IPS-18a (cell line): ENCODE measurements at regions not wholly inside any gene's neighbourhood (a gene's known extent, or its start where the extent isn't known, plus 50 kb on each side); places are given as distances from the start of the nearest gene placed in this dataset.

Source experiments
- H3K27ac ChIP-seq: one replicate; pipeline ENCODE4 v1.5.1; 2013; ENCODE audit warnings: low read length
- H3K27me3 ChIP-seq: one replicate; pipeline ENCODE4 v1.6.1; 2013; ENCODE audit warnings: mild to moderate bottlenecking, low read length; ENCODE audit not compliant: control insufficient read depth, insufficient read depth
- H3K36me3 ChIP-seq: one replicate; pipeline ENCODE4 v1.6.1; 2013; ENCODE audit warnings: low read depth, low read length; ENCODE audit not compliant: control insufficient read depth
- H3K4me1 ChIP-seq: one replicate; pipeline ENCODE4 v1.6.1; 2013; ENCODE audit warnings: low read depth, low read length; ENCODE audit not compliant: control insufficient read depth
- H3K4me3 ChIP-seq: one replicate; pipeline ENCODE4 v1.5.1; 2013; ENCODE audit warnings: low read length
- H3K9ac ChIP-seq: one replicate; pipeline ENCODE4 v1.6.1; 2013; ENCODE audit warnings: mild to moderate bottlenecking, low read length, moderate library complexity
- H3K9me3 ChIP-seq: one replicate; pipeline ENCODE4 v1.6.1; 2013; ENCODE audit warnings: low read depth, low read length; ENCODE audit not compliant: control insufficient read depth

GRCh38 chr14:65354131-65354530 is 58.4 kb upstream of the FUT8 start:
- no peak overlapping the region for H3K27ac ChIP-seq
- H3K9me3 ChIP-seq: no peaks in the 10 kb centered on the region
- no peaks in the 10 kb centered on the region for H3K27me3 ChIP-seq
- H3K4me3 ChIP-seq: no peak overlapping the region
- H3K9ac ChIP-seq: no peak overlapping the region
- no peaks in the 10 kb centered on the region for H3K36me3 ChIP-seq
- peaks cover 8% of the 10 kb centered on the region for H3K4me1 ChIP-seq

- H3K27me3 ChIP-seq: no peaks in the 10 kb centered on the region
- H3K4me1 ChIP-seq: peaks cover 8% of the 10 kb centered on the region
- no peaks in the 10 kb centered on the region for H3K36me3 ChIP-seq
- no peak overlapping the region for H3K27ac ChIP-seq
- no peak overlapping the region for H3K4me3 ChIP-seq
- H3K9me3 ChIP-seq: no peaks in the 10 kb centered on the region
- no peak overlapping the region for H3K9ac ChIP-seq
Observed at GRCh38 chr14:65354715-65355114, 57.8 kb upstream of the FUT8 start.

- Histone ChIP-seq H3K27ac (no peak overlapping the region), H3K36me3 (no peaks in the 10 kb centered on the region), H3K9ac (no peak overlapping the region), H3K4me1 (peaks cover 8% of the 10 kb centered on the region), H3K4me3 (no peak overlapping the region), H3K27me3 (no peaks in the 10 kb centered on the region), H3K9me3 (no peaks in the 10 kb centered on the region)
Observed at GRCh38 chr14:65356327-65356836, 56.1 kb upstream of the FUT8 start.

- Histone ChIP-seq H3K4me1 (peaks cover 8% of the 10 kb centered on the region), H3K27ac (no peak overlapping the region), H3K36me3 (no peaks in the 10 kb centered on the region), H3K9me3 (no peaks in the 10 kb centered on the region), H3K9ac (no peak overlapping the region), H3K27me3 (no peaks in the 10 kb centered on the region), H3K4me3 (no peak overlapping the region)
Observed at GRCh38 chr14:65357113-65357512, 55.4 kb upstream of the FUT8 start.

- Histone ChIP-seq H3K27me3 (no peaks in the 10 kb centered on the region), H3K9ac (no peak overlapping the region), H3K9me3 (no peaks in the 10 kb centered on the region), H3K4me1 (peaks cover 8% of the 10 kb centered on the region), H3K4me3 (no peak overlapping the region), H3K36me3 (no peaks in the 10 kb centered on the region), H3K27ac (no peak overlapping the region)
Observed at GRCh38 chr14:65357689-65358088, 54.8 kb upstream of the FUT8 start.

GRCh38 chr14:65359503-65359902 is 53.0 kb upstream of the FUT8 start:
- Histone ChIP-seq H3K9ac (no peak overlapping the region), H3K4me3 (no peak overlapping the region), H3K4me1 (peaks cover 8% of the 10 kb centered on the region), H3K27ac (no peak overlapping the region), H3K9me3 (no peaks in the 10 kb centered on the region), H3K36me3 (no peaks in the 10 kb centered on the region), H3K27me3 (no peaks in the 10 kb centered on the region)

GRCh38 chr14:65360144-65360784 is 52.3 kb upstream of the FUT8 start:
- H3K27me3 ChIP-seq: no peaks in the 10 kb centered on the region
- no peak overlapping the region for H3K27ac ChIP-seq
- H3K9ac ChIP-seq: no peak overlapping the region
- H3K4me3 ChIP-seq: no peak overlapping the region
- peaks cover under 1% of the 10 kb centered on the region for H3K4me1 ChIP-seq
- H3K9me3 ChIP-seq: no peaks in the 10 kb centered on the region
- H3K36me3 ChIP-seq: no peaks in the 10 kb centered on the region

GRCh38 chr14:65361920-65362319 is 50.6 kb upstream of the FUT8 start:
- no peak overlapping the region for H3K27ac ChIP-seq

More at GRCh38 chr14:65361920-65362319, 50.6 kb upstream of the FUT8 start:
- H3K9ac ChIP-seq: no peak overlapping the region
- H3K4me1 ChIP-seq: peaks cover 4% of the 10 kb centered on the region
- no peaks in the 10 kb centered on the region for H3K36me3 ChIP-seq
- H3K9me3 ChIP-seq: no peaks in the 10 kb centered on the region
- H3K4me3 ChIP-seq: no peak overlapping the region
- no peaks in the 10 kb centered on the region for H3K27me3 ChIP-seq
